ENCODE measurements at regions not wholly inside any gene's neighbourhood (a gene's known extent, or its start where the extent isn't known, plus 50 kb on each side); places are given as distances from the start of the nearest gene placed in this dataset.
"Not testable (repeated sequence)": the region's sequence is repeated elsewhere in the genome, so short reads cannot be mapped to it uniquely, and the experiment has no call there.

- no peak for DNase-seq (ENCODE audit: insufficient read length, low spot score)
- FAIRE-seq, result no peak
- TF ChIP-seq CTCF (IDR thresholded peaks at IDR 0.05; ENCODE audit: insufficient read depth, missing control alignments), result no peak
Observed at GRCh38 chr19:24032651-24033050, 54.3 kb upstream of the ZNF254 start.

GRCh38 chr19:24033301-24033962, 53.6 kb upstream of the ZNF254 start:
- no peak for FAIRE-seq
- TF ChIP-seq CTCF (IDR thresholded peaks at IDR 0.05; ENCODE audit: insufficient read depth, missing control alignments), result no peak
- peak; percentile 82 for DNase-seq (ENCODE audit: insufficient read length, low spot score)

GRCh38 chr19:24033963-24034342, 53.0 kb upstream of the ZNF254 start:
- DNase-seq (ENCODE audit: insufficient read length, low spot score) (no peak), FAIRE-seq (no peak)
- no peak for TF ChIP-seq CTCF (IDR thresholded peaks at IDR 0.05; ENCODE audit: insufficient read depth, missing control alignments)

- FAIRE-seq, result not testable (repeated sequence)
Observed at GRCh38 chr19:24035261-24035880, 51.6 kb upstream of the ZNF254 start.

More at GRCh38 chr19:24035261-24035880, 51.6 kb upstream of the ZNF254 start:
- DNase-seq (ENCODE audit: insufficient read length, low spot score), result not testable (repeated sequence)

Measured in D721Med (cell line).